HG03439 (cell line): ENCODE measurements at regions not wholly inside any gene's neighbourhood (a gene's known extent, or its start where the extent isn't known, plus 50 kb on each side); places are given as distances from the start of the nearest gene placed in this dataset.

Experiments used
- ATAC-seq: cut with Tn5 transposase; IDR thresholded peaks from one replicate; pipeline ENCODE4 v1.9.1; 2021; ENCODE audit warnings: mild to moderate bottlenecking, moderate library complexity; ENCODE audit not compliant: unreplicated experiment

- no peak for ATAC-seq
These were observed 266.4 kb upstream of the BMP2 start for GRCh38 chr20:6501061-6501460.

GRCh38 chr20:6499566-6499965, 267.9 kb upstream of the BMP2 start:
- no peak for ATAC-seq

GRCh38 chr20:6496874-6497273, 270.6 kb upstream of the BMP2 start:
- ATAC-seq: no peak

- ATAC-seq: no peak
These were observed 271.6 kb upstream of the BMP2 start for GRCh38 chr20:6495907-6496306.

- ATAC-seq: no peak
These were observed 275.0 kb upstream of the BMP2 start for GRCh38 chr20:6492271-6493055.

- ATAC-seq: no peak
These were observed 276.6 kb upstream of the BMP2 start for GRCh38 chr20:6490849-6491248.

GRCh38 chr20:6489361-6490171, 277.9 kb upstream of the BMP2 start:
- no peak for ATAC-seq

- ATAC-seq: no peak
These were observed 282.1 kb upstream of the BMP2 start for GRCh38 chr20:6485351-6485750.

- ATAC-seq: no peak
These were observed 283.8 kb upstream of the BMP2 start for GRCh38 chr20:6483727-6484126.

- ATAC-seq: no peak
These were observed 285.0 kb upstream of the BMP2 start for GRCh38 chr20:6482486-6482885.

- ATAC-seq: no peak
These were observed 286.9 kb upstream of the BMP2 start for GRCh38 chr20:6480328-6481200.

- no peak for ATAC-seq
These were observed 294.3 kb upstream of the BMP2 start for GRCh38 chr20:6473197-6473596.

GRCh38 chr20:6471871-6472270, 295.6 kb upstream of the BMP2 start:
- ATAC-seq: no peak

GRCh38 chr20:6471110-6471647, 296.3 kb upstream of the BMP2 start:
- no peak for ATAC-seq

- ATAC-seq: no peak
These were observed 297.8 kb upstream of the BMP2 start for GRCh38 chr20:6469695-6470094.

- no peak for ATAC-seq
These were observed 298.9 kb upstream of the BMP2 start for GRCh38 chr20:6468423-6469116.

- ATAC-seq: no peak
These were observed 299.9 kb upstream of the BMP2 start for GRCh38 chr20:6467562-6467961.

- ATAC-seq: no peak
These were observed 301.2 kb upstream of the BMP2 start for GRCh38 chr20:6466075-6466810.

GRCh38 chr20:6450841-6451240, 316.6 kb upstream of the BMP2 start:
- ATAC-seq: no peak

- no peak for ATAC-seq
These were observed 317.6 kb upstream of the FERMT1 start for GRCh38 chr20:6440443-6440799.
